GM12801 (cell line): ENCODE measurements at regions not wholly inside any gene's neighbourhood (a gene's known extent, or its start where the extent isn't known, plus 50 kb on each side); places are given as distances from the start of the nearest gene placed in this dataset.

ENCODE experiments used
- TF ChIP-seq, protein P1 (sequence below): IDR thresholded peaks from one replicate; pipeline ENCODE4 v1.5.1; 2011; ENCODE audit warnings: control low read depth; ENCODE audit not compliant: insufficient read length; ENCODE audit errors: extremely low read depth

DNA sequence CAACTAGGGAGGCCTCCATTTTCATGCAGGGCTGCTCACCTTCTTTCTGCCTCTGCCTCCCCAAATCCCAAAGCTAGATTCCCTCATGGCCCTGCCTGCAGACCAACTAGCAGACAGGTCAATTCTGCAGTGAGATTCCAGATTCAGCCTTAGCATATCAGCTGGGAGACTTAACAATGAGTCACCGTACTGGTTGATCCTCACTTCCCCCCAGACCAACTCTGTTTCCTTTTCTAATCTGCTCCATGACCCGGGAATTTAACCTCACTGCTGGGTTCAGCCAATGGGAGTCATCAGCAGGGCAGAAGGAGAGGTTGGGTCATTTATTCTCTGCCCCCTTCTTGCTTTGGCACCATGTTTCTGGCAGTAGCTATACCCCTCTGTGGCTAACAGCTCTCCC is 140.6 kb upstream of the GRIK3 start:
- TF ChIP-seq, protein P1, sequence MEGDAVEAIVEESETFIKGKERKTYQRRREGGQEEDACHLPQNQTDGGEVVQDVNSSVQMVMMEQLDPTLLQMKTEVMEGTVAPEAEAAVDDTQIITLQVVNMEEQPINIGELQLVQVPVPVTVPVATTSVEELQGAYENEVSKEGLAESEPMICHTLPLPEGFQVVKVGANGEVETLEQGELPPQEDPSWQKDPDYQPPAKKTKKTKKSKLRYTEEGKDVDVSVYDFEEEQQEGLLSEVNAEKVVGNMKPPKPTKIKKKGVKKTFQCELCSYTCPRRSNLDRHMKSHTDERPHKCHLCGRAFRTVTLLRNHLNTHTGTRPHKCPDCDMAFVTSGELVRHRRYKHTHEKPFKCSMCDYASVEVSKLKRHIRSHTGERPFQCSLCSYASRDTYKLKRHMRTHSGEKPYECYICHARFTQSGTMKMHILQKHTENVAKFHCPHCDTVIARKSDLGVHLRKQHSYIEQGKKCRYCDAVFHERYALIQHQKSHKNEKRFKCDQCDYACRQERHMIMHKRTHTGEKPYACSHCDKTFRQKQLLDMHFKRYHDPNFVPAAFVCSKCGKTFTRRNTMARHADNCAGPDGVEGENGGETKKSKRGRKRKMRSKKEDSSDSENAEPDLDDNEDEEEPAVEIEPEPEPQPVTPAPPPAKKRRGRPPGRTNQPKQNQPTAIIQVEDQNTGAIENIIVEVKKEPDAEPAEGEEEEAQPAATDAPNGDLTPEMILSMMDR: no peak

- TF ChIP-seq, protein P1: no peak
Measured at GRCh38 chr1:37175666-37176215, 141.4 kb upstream of the GRIK3 start.

- TF ChIP-seq, protein P1: no peak
Measured at GRCh38 chr1:37176269-37176668, 142.0 kb upstream of the GRIK3 start.

GRCh38 chr1:37177230-37177864 is 143.0 kb upstream of the GRIK3 start:
- TF ChIP-seq, protein P1: no peak

DNA sequence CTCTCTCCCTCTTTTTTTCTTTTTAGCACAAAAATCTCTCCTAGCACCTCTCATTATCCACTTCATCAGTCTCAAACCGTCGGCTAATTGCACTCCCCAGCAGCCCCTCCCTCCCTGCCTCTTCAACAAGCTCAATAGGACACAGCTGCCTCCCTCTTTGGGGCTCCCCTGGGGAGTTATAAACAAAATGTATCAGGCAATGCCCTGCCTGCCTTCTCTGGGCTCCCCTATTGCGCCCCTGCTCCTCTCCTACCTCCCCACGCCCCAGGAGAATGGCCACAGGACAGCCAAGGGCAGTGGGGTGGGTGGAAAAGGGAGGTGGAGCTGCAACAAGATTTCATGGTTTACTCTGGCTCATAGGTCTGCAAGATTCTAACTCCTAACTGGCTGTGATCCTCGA is 147.1 kb upstream of the GRIK3 start:
- TF ChIP-seq, protein P1: no peak

DNA sequence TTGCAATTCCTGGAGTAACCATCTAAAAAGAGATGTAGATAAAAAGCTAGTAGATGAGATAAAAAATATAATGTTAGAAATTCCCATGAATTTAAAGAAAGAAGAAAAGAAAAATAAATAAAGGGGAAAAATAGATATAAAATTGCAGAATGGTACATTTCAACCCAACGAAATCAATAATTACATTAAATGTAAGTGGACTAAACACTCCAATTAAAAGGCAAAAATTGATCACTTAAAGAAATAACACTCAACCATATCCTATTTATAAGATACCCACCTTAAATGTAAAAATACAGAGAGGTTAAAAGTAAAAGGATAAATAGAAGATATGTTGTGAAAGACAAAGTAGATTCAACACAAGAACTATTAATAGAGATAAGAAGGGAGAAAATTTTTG is 150.5 kb upstream of the GRIK3 start:
- TF ChIP-seq, protein P1: no peak

DNA sequence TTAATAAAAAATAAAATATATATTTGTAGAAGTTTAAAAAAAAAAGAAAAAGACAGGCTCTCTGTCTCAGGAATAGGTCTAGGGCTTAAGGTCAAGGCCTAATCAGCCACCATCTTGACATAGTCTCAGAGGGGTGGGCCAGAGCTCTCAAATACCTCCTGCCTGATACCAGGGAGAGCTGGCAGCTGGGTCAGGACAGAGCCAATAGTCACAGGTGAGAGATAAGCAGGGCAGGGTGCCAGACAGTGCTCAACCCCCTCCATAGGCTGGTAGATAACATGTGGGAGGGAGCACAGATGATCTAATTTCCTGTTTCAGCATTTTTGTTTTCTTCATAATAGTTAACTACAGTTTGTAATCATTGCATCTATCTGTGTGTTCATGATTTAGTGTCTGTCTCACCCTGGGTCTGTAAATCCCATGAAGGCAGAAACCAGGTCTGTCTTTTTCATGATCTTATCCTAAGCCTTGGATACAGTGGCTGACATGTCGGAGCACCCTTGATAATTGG is 152.0 kb upstream of the GRIK3 start:
- TF ChIP-seq, protein P1: no peak
